GM23338 (cell line): ENCODE measurements at regions not wholly inside any gene's neighbourhood (a gene's known extent, or its start where the extent isn't known, plus 50 kb on each side); places are given as distances from the start of the nearest gene placed in this dataset.

Experiments
- CREB1 ChIP-seq: fragments of 250-450 bp; sonication (Bioruptor Pico); IDR thresholded peaks from 2 replicates; pipeline ENCODE4 v1.5.0; 2020; ENCODE audit warnings: low read depth, mild to moderate bottlenecking, moderate library complexity
- EZH2 ChIP-seq: fragments of 200-600 bp; sonication (generic); IDR thresholded peaks from one replicate; pipeline ENCODE4 v1.8.0; 2017; ENCODE audit warnings: antibody characterized with exemption, mild to moderate bottlenecking, low read depth; ENCODE audit not compliant: unreplicated experiment
- EZH2phosphoT487 ChIP-seq: fragments of 200-600 bp; sonication (generic); IDR thresholded peaks from one replicate; pipeline ENCODE4 v1.8.1; 2018; ENCODE audit warnings: antibody characterized with exemption; ENCODE audit not compliant: unreplicated experiment
- JUNB ChIP-seq: IDR thresholded peaks from one replicate; pipeline ENCODE4 v1.6.1; 2016; ENCODE audit warnings: antibody characterized with exemption; ENCODE audit not compliant: unreplicated experiment
- POLR2AphosphoS5 ChIP-seq: IDR thresholded peaks from 2 replicates; pipeline ENCODE4 v1.6.1; 2016; ENCODE audit warnings: antibody characterized with exemption, low read depth
- ZNF331 ChIP-seq: fragments of 250-450 bp; sonication (Bioruptor Pico); IDR thresholded peaks from 2 replicates; pipeline ENCODE4 v1.5.0; 2020; ENCODE audit warnings: low read depth, mild to moderate bottlenecking, moderate library complexity
- TF ChIP-seq, protein P1 (sequence below), 2 experiments: fragments of 200-600 bp in 1 of 2; sonication (generic) in 1 of 2; conservative IDR thresholded peaks; 2 replicates each; pipeline versions ENCODE4 v1.5.1 to v1.6.1; 2016 to 2017; ENCODE audit warnings: antibody characterized with exemption in 2 of 2, low read depth in 2 of 2, mild to moderate bottlenecking in 2 of 2, moderate library complexity in 1 of 2
- TF ChIP-seq, protein P2 (sequence below): IDR thresholded peaks from one replicate; pipeline ENCODE4 v1.6.1; 2018; ENCODE audit warnings: antibody characterized with exemption; ENCODE audit not compliant: unreplicated experiment
- TF ChIP-seq, protein P3 (sequence below): IDR thresholded peaks from 2 replicates; pipeline ENCODE4 v1.6.1; 2016; ENCODE audit warnings: antibody characterized with exemption

DNA sequence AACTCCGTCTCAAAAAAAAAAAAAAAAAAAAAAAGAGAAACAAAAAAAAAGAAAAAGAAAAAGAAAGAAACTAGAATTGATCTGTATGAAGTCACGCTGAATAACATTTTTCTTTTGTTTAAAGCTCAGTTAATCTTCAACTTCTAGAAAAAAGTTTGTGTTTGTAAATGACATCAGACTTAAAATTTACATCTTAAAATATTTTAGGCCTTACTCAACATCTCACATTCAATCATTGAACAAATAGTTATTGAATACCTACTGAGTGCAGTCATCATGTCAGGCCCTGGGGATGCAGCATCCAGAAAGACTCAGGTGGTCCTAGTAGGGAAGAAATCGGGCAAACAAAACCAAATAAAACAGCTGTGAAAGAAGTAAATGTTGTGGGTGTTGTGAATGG, 292.3 kb upstream of the FANCL start:
- TF ChIP-seq, protein P1, sequence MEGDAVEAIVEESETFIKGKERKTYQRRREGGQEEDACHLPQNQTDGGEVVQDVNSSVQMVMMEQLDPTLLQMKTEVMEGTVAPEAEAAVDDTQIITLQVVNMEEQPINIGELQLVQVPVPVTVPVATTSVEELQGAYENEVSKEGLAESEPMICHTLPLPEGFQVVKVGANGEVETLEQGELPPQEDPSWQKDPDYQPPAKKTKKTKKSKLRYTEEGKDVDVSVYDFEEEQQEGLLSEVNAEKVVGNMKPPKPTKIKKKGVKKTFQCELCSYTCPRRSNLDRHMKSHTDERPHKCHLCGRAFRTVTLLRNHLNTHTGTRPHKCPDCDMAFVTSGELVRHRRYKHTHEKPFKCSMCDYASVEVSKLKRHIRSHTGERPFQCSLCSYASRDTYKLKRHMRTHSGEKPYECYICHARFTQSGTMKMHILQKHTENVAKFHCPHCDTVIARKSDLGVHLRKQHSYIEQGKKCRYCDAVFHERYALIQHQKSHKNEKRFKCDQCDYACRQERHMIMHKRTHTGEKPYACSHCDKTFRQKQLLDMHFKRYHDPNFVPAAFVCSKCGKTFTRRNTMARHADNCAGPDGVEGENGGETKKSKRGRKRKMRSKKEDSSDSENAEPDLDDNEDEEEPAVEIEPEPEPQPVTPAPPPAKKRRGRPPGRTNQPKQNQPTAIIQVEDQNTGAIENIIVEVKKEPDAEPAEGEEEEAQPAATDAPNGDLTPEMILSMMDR (conservative IDR thresholded peaks at IDR 0.05; ENCODE audit: low read depth in 2 of 2), result no peak
- TF ChIP-seq POLR2AphosphoS5 (no peak), EZH2 (no peak), EZH2phosphoT487 (no peak), JUNB (no peak), ZNF331 (CRISPR knock-in tag) (no peak), CREB1 (CRISPR knock-in tag) (no peak)
- TF ChIP-seq, protein P2, sequence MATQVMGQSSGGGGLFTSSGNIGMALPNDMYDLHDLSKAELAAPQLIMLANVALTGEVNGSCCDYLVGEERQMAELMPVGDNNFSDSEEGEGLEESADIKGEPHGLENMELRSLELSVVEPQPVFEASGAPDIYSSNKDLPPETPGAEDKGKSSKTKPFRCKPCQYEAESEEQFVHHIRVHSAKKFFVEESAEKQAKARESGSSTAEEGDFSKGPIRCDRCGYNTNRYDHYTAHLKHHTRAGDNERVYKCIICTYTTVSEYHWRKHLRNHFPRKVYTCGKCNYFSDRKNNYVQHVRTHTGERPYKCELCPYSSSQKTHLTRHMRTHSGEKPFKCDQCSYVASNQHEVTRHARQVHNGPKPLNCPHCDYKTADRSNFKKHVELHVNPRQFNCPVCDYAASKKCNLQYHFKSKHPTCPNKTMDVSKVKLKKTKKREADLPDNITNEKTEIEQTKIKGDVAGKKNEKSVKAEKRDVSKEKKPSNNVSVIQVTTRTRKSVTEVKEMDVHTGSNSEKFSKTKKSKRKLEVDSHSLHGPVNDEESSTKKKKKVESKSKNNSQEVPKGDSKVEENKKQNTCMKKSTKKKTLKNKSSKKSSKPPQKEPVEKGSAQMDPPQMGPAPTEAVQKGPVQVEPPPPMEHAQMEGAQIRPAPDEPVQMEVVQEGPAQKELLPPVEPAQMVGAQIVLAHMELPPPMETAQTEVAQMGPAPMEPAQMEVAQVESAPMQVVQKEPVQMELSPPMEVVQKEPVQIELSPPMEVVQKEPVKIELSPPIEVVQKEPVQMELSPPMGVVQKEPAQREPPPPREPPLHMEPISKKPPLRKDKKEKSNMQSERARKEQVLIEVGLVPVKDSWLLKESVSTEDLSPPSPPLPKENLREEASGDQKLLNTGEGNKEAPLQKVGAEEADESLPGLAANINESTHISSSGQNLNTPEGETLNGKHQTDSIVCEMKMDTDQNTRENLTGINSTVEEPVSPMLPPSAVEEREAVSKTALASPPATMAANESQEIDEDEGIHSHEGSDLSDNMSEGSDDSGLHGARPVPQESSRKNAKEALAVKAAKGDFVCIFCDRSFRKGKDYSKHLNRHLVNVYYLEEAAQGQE, result no peak
- TF ChIP-seq, protein P3, sequence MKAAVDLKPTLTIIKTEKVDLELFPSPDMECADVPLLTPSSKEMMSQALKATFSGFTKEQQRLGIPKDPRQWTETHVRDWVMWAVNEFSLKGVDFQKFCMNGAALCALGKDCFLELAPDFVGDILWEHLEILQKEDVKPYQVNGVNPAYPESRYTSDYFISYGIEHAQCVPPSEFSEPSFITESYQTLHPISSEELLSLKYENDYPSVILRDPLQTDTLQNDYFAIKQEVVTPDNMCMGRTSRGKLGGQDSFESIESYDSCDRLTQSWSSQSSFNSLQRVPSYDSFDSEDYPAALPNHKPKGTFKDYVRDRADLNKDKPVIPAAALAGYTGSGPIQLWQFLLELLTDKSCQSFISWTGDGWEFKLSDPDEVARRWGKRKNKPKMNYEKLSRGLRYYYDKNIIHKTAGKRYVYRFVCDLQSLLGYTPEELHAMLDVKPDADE, result no peak
